GM12892 (cell line): ENCODE measurements at regions not wholly inside any gene's neighbourhood (a gene's known extent, or its start where the extent isn't known, plus 50 kb on each side); places are given as distances from the start of the nearest gene placed in this dataset.

Experiments used
- POLR2A ChIP-seq: IDR thresholded peaks from 2 replicates; pipeline ENCODE4 v1.6.1; 2011; ENCODE audit warnings: low read depth, low read length, control low read depth
- POLR2AphosphoS5 ChIP-seq: IDR thresholded peaks from 2 replicates; pipeline ENCODE4 v1.6.1; 2011; ENCODE audit warnings: low read depth, low read length, control low read depth

DNA sequence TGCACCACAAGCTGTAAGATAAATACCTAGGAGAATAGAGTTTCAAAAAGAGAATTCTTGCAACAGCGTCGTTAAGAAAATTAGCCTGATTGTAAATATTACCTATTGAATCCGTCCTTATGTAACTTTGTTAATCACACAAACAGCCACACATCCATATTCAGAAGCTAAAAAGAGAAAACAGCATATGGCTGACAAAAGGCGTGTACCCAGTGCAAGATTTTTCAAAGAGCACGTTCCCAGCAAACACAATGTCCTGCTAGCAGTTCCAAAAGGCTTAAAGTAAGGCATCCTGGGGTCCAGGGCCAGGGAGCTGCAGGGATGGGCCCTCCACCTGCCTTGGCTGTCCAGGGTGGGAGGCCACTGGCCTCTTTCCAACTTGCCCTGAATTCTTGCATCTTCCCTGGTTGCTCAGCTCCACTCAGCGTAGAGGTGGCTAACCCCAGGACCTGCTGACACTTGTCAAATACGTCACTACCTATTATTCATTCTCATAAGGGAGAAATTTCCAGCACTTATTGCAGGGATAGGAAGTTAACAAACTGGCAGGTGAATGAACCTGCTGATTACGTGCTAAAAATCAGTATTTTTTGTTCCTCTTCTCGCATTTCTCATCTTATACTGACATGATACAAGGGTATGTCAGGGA is 102.1 kb upstream of the NEDD4L start:
- TF ChIP-seq POLR2AphosphoS5 (no peak), POLR2A (no peak)
